NCI-H1436 (cell line): ENCODE measurements at regions not wholly inside any gene's neighbourhood (a gene's known extent, or its start where the extent isn't known, plus 50 kb on each side); places are given as distances from the start of the nearest gene placed in this dataset.
"Not testable (repeated sequence)": the region's sequence is repeated elsewhere in the genome, so short reads cannot be mapped to it uniquely, and the experiment has no call there.

Experiments
- DNase-seq: peaks from one replicate; lab custom pipeline; 2025; lab: John Stamatoyannopoulos, UW

- DNase-seq: no peak
These were observed 859.3 kb upstream of the ATXN7L3B start for GRCh38 chr12:73678335-73678734.

GRCh38 chr12:73699318-73699717 is 838.3 kb upstream of the ATXN7L3B start:
- DNase-seq: no peak

GRCh38 chr12:73714655-73715054 is 823.0 kb upstream of the ATXN7L3B start:
- no peak for DNase-seq

- not testable (repeated sequence) for DNase-seq
These were observed 821.5 kb upstream of the ATXN7L3B start for GRCh38 chr12:73716143-73716542.

GRCh38 chr12:73719223-73719622 is 818.4 kb upstream of the ATXN7L3B start:
- no peak for DNase-seq

GRCh38 chr12:73726881-73727280 is 810.8 kb upstream of the ATXN7L3B start:
- no peak for DNase-seq

- no peak for DNase-seq
These were observed 806.0 kb upstream of the ATXN7L3B start for GRCh38 chr12:73731658-73732057.

- no peak for DNase-seq
These were observed 768.3 kb upstream of the ATXN7L3B start for GRCh38 chr12:73769337-73769736.

- no peak for DNase-seq
These were observed 739.1 kb upstream of the ATXN7L3B start for GRCh38 chr12:73798523-73798922.

GRCh38 chr12:73815072-73815645 is 722.5 kb upstream of the ATXN7L3B start:
- DNase-seq: no peak

- DNase-seq: no peak
These were observed 720.5 kb upstream of the ATXN7L3B start for GRCh38 chr12:73817161-73817560.

GRCh38 chr12:73833746-73834145 is 703.9 kb upstream of the ATXN7L3B start:
- no peak for DNase-seq

GRCh38 chr12:73841963-73842362 is 695.7 kb upstream of the ATXN7L3B start:
- DNase-seq: no peak

- no peak for DNase-seq
These were observed 674.1 kb upstream of the ATXN7L3B start for GRCh38 chr12:73863546-73863945.

GRCh38 chr12:73867147-73867546 is 670.5 kb upstream of the ATXN7L3B start:
- no peak for DNase-seq

- DNase-seq: not testable (repeated sequence)
These were observed 660.3 kb upstream of the ATXN7L3B start for GRCh38 chr12:73877291-73877690.

GRCh38 chr12:73892201-73892600 is 645.4 kb upstream of the ATXN7L3B start:
- DNase-seq: no peak

- no peak for DNase-seq
These were observed 639.0 kb upstream of the ATXN7L3B start for GRCh38 chr12:73898645-73899044.

- DNase-seq: no peak
These were observed 635.4 kb upstream of the ATXN7L3B start for GRCh38 chr12:73902260-73902659.

- no peak for DNase-seq
These were observed 630.9 kb upstream of the ATXN7L3B start for GRCh38 chr12:73906757-73907156.

GRCh38 chr12:73935817-73936216 is 601.8 kb upstream of the ATXN7L3B start:
- no peak for DNase-seq

GRCh38 chr12:73947326-73948026 is 590.2 kb upstream of the ATXN7L3B start:
- DNase-seq: no peak

- DNase-seq: no peak
These were observed 587.1 kb upstream of the ATXN7L3B start for GRCh38 chr12:73950507-73950906.
